ENCODE measurements at regions not wholly inside any gene's neighbourhood (a gene's known extent, or its start where the extent isn't known, plus 50 kb on each side); places are given as distances from the start of the nearest gene placed in this dataset.

- Histone ChIP-seq H3K23ac (ENCODE audit: insufficient read length) (no peak overlapping the region), H2BK20ac (ENCODE audit: low read length) (no peak overlapping the region), H3K9me3 (ENCODE audit: insufficient read depth in 2 of 2, low read depth in 1 of 2, low read length in 1 of 2) (no peaks in the 10 kb centered on the region), H2BK5ac (ENCODE audit: low read depth, low read length) (no peak overlapping the region), H2AFZ (ENCODE audit: low read length) (no peak overlapping the region), H3K4me2 (ENCODE audit: insufficient read depth in 1 of 2, low read depth in 2 of 2, low read length in 2 of 2) (no peak overlapping the region), H3K4me1 (replicated peaks in 1 of 4; ENCODE audit: control insufficient read depth in 3 of 4, insufficient read depth in 4 of 4, low read length in 3 of 4) (peaks cover 0 to 3% (median 0%) of the 10 kb centered on the region in 4 experiments; a peak in 1 of 7 replicates), H3K23me2 (ENCODE audit: low read depth, low read length) (no peaks in the 10 kb centered on the region), H3K4ac (replicated peaks; ENCODE audit: insufficient read length, low read depth, low read length) (no peak overlapping the region), H4K8ac (ENCODE audit: extremely low read depth, insufficient read depth, low read length) (no peak overlapping the region), H3K79me2 (ENCODE audit: control insufficient read depth in 1 of 2, insufficient read depth in 2 of 2, low read length in 2 of 2) (no peaks in the 10 kb centered on the region), H2AK5ac (ENCODE audit: low read depth, low read length) (no peak overlapping the region), H3K27ac (ENCODE audit: low read depth, low read length) (no peak overlapping the region), H2BK120ac (replicated peaks; ENCODE audit: low read depth, low read length) (no peak overlapping the region), H4K5ac (ENCODE audit: insufficient read length, low read depth, low read length) (no peak overlapping the region), H3K14ac (ENCODE audit: insufficient read length) (no peak overlapping the region), H3K36me3 (ENCODE audit: control insufficient read depth in 2 of 4, insufficient read depth in 4 of 4, low read length in 3 of 4) (no peaks in the 10 kb centered on the region), H2BK12ac (ENCODE audit: low read depth, low read length) (no peak overlapping the region), H2BK15ac (ENCODE audit: low read length) (no peak overlapping the region), H3K4me3 (ENCODE audit: extremely low read depth in 1 of 4, insufficient read depth in 2 of 4, low read depth in 3 of 4, low read length in 4 of 4) (no peak overlapping the region), H3K56ac (replicated peaks; ENCODE audit: insufficient read length, low read depth, low read length) (no peak overlapping the region), H3K18ac (ENCODE audit: extremely low read depth, low read length) (no peak overlapping the region), H4K20me1 (replicated peaks in 1 of 2; ENCODE audit: control insufficient read depth in 1 of 2, insufficient read depth in 2 of 2, low read length in 2 of 2) (no peaks in the 10 kb centered on the region), H3K27me3 (replicated peaks in 1 of 4; ENCODE audit: control insufficient read depth in 3 of 4, extremely low read depth in 1 of 4, insufficient read depth in 3 of 4, low read length in 3 of 4) (no peaks in the 10 kb centered on the region), H3K79me1 (ENCODE audit: low read depth, low read length) (no peaks in the 10 kb centered on the region), H3K9ac (replicated peaks in 1 of 4; ENCODE audit: extremely low read depth in 1 of 4, low read depth in 3 of 4, low read length in 3 of 4) (no peak overlapping the region), H4K91ac (replicated peaks; ENCODE audit: insufficient read length, low read length) (no peak overlapping the region)
- CTCF ChIA-PET (ENCODE audit: partially characterized antibody), result interaction anchor here (1.1 to 1.7 kb wide), 4 partner anchors 8 to 109 kb away, joined by 3 to 8 read pairs (median 5); no protein-coding TSS in a partner anchor
- DNase-seq (ENCODE audit: low read depth in 1 of 2, low spot score in 2 of 2) (no peak), FAIRE-seq (no peak)
- POLR2A ChIA-PET (ENCODE audit: partially characterized antibody), result no interaction called here
- TF ChIP-seq NANOG (IDR thresholded peaks at IDR 0.05; ENCODE audit: insufficient read depth, low read depth, low read length, poor library complexity, severe bottlenecking), result no peak
- no peak for TF ChIP-seq SP4 (IDR thresholded peaks at IDR 0.05; ENCODE audit: low read length)
- TF ChIP-seq TAF7 (optimal IDR thresholded peaks at IDR 0.05; ENCODE audit: borderline replicate concordance, low read depth, low read length), result no peak
- TF ChIP-seq SIN3A (conservative IDR thresholded peaks at IDR 0.05 in 1 of 2, IDR thresholded peaks at IDR 0.05 in 1 of 2; ENCODE audit: low read depth in 1 of 2, low read length in 2 of 2), result no peak
- TF ChIP-seq GTF2F1 (IDR thresholded peaks at IDR 0.05; ENCODE audit: borderline replicate concordance, low read depth, low read length), result no peak
- no peak for TF ChIP-seq JUN (IDR thresholded peaks at IDR 0.05; ENCODE audit: low read depth, low read length)
- TF ChIP-seq HDAC6 (IDR thresholded peaks at IDR 0.05; ENCODE audit: low read depth, low read length), result no peak
- TF ChIP-seq NRF1 (IDR thresholded peaks at IDR 0.05; ENCODE audit: low read depth, low read length), result no peak
- no peak for TF ChIP-seq SAP30 (IDR thresholded peaks at IDR 0.05; ENCODE audit: insufficient read depth, insufficient replicate concordance, low read length)
- no peak for TF ChIP-seq CHD1 (IDR thresholded peaks at IDR 0.05; ENCODE audit: low read depth, low read length)
- no peak for TF ChIP-seq SP1 (IDR thresholded peaks at IDR 0.05; ENCODE audit: low read depth, low read length)
- no peak for TF ChIP-seq CEBPB (IDR thresholded peaks at IDR 0.05; ENCODE audit: low read depth, low read length)
- TF ChIP-seq PHF8 (conservative IDR thresholded peaks at IDR 0.05; ENCODE audit: low read depth, low read length), result no peak
- TF ChIP-seq KDM4A (IDR thresholded peaks at IDR 0.05; ENCODE audit: low read depth, low read length, severe bottlenecking), result no peak
Measured at GRCh38 chr5:86557920-86558319, 59.8 kb upstream of the COX7C start.

Data from H1 (cell line).